GM19452 (cell line): ENCODE measurements at regions not wholly inside any gene's neighbourhood (a gene's known extent, or its start where the extent isn't known, plus 50 kb on each side); places are given as distances from the start of the nearest gene placed in this dataset.
"Not testable (repeated sequence)": the region's sequence is repeated elsewhere in the genome, so short reads cannot be mapped to it uniquely, and the experiment has no call there.

ENCODE experiments used
- ATAC-seq: cut with Tn5 transposase; IDR thresholded peaks from one replicate; pipeline ENCODE4 v1.9.1; 2021; ENCODE audit not compliant: unreplicated experiment

DNA sequence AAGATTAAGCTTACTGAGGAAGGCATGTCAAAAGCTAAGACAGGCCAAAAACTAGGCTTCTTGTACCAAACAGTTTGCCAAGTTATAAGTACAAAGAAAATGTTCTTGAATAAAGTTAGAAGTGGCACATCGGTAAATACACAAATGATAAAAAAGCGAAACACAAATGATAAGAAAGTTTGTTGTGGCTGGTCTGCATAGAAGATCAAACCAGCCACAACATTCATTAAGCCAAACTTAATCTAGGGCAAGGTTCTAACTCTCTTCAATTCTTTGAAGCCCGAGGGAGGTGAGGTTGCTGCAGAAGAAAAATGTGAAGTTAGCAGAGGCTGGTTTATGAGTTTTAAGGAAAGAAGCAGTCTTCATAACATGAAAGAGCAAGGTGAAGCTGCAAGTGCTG, 1119.6 kb upstream of the FLRT2 start:
- ATAC-seq: no peak

DNA sequence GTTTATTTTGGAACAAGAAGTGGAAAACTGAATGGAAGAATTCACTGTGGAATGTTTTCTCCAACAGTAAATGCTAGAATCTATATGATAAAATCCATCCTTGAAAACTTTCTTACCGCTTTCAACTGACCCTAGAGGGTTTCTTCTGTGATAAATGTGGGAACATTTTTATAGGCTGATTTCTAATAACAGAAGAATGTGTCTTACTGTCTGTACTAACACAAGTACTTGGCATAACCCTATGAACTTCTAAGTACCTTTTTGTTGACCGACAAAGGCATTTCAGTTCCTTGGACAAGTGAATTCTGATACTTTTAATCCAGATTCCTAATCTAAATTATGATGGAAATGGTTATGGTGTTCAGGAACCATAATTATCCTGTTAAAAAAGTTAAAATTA, 1109.7 kb upstream of the FLRT2 start:
- ATAC-seq: no peak

DNA sequence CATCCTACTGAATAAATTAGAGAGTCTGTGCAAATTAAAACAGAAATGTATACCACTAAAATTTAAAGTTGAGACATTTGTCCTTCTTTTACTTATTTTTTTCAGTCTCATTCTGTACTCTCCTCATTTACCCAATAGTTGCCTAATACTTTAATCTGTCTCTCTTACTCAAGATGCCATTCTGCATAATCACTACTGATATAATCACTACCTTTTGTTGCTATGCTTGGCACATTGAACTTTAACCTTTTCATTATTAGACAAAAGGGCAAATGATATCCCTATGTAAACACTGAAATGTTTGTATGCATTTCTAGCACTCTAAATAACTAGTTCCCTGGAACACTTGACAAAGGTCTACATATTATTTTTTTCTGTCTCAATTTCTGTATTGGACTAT, 1108.3 kb upstream of the FLRT2 start:
- no peak for ATAC-seq

DNA sequence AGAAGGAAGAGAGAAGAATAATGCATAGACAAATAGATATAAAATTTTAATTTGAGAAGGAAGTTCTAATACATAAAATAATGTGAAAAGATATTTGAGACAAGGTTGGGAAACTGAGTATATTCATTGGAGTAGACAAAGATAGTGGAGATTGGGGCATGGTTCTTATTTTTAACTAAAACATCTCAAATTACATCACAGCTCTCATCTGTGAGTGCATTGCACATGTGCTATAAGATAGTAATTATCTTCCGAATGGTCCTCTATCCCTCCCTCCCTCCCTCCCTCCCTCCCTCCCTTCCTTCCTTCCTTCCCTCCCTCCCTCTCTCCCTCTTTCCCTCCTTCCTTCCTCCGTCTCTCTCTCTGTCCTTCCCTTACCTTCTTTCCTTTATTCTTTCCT, 1104.0 kb upstream of the FLRT2 start:
- ATAC-seq: no peak

DNA sequence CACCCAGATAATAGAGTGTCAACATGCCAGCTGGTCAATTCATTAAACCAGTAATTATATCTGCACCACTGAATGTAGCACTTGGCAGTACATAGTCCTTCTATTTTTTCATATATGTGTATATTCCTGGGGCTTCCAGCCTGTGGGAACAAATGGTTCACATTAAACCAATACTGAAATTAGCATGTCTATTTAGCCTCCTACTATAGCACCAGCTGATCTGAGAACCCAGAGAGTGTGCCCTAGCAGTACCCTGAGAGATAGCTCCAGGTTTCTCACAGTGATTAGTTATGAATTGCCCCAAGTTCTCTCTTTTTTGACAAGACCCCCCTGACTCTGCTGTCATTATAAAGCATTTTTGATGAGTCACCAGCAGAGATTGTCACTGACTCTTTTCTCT, 1097.3 kb upstream of the FLRT2 start:
- no peak for ATAC-seq

DNA sequence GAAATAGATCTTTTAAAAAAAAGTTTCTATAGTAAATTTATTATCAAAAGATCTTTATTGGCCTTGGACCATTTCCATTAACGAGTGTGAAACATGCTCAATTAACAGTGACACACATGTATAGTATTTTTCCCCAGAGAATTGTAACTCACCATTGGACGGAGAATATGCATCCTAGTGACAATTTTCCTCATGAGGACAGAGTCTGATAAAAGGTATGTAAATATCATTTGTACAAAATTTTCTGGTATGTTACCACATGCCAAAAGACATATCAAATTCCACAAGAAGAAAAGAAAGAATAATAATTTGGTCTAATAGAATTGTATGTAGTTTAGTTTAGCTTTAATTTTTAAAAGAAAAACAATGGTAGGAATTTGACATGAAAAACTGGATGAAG, 1096.0 kb upstream of the FLRT2 start:
- ATAC-seq: no peak

DNA sequence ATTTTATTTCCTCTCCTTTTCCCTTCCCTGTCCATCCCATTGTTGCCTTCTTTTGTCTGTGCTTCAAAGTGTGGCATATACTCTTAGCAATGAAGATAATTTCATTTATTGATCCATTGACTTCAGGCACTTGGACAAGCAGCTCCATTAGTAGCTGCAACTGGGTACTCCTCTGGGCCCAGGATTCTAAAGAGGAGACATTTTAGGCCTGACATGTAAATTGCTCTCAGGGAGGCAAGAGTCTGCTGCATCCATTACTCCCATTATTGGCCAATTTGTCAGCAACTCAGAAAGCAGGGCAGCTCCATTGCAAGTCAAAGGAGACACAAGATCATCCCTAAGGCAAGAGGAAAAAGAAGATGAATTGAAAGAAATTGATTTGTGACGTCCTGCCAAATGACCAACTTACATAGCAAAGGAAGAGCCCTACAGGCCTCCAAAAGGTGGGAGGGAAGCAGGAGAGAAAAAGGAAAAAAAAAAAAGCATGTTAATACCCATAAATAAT, 1094.1 kb upstream of the FLRT2 start:
- no peak for ATAC-seq

DNA sequence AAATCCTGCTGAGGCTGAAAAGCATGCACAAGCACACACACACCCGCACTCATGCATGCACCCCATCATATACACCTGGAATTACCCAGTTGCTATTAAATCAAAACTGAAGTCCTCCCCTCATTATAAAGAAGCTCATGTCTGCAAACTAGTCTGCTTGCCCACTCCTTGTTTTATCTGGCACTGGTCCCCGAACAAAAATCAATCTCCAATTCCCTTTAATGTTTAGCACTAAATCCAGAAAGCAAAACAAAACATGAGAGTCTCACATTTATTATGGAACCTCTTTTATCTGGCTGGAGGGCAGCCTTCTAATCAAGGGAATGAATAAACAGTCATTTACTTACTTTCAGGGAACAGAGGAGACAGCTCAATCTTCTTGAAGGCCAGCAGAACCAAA, 1093.4 kb upstream of the FLRT2 start:
- ATAC-seq: no peak

DNA sequence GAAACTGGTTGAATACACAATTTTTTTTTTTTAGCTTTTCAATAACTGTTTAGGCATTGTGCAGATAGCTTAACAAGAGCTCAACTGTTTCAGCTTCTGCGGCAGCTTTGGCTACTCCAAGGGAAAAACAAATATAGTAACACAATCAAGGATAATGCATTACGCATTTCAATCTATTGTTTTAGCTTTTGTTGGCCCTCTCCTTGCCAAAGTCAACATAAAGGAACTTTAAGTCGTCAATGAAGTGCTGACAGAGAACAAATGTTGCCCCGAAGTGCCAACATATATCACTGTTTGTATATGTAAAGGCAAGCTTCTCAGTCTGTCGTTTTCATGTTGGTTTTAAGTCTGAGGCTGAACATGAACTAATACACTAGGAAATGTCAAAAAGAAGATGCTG, 1087.4 kb upstream of the FLRT2 start:
- no peak for ATAC-seq

DNA sequence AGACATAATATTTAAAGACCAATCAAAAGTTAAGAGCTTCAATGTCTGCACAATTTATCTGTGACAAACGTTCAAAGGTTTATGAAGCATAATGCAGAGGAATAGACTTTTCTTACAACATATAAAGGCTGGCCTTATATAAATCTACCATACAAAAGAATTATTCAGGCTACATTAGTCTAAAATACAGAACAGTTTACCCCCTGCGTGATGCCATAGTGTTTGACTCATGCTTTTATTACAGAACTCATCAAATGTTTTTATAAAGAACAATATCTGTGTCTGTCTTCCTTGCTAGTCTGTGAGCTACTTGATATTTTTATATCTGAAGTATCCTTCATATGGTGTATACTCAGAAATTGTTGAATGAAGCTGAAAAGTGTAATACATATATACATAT, 1084.5 kb upstream of the FLRT2 start:
- no peak for ATAC-seq

DNA sequence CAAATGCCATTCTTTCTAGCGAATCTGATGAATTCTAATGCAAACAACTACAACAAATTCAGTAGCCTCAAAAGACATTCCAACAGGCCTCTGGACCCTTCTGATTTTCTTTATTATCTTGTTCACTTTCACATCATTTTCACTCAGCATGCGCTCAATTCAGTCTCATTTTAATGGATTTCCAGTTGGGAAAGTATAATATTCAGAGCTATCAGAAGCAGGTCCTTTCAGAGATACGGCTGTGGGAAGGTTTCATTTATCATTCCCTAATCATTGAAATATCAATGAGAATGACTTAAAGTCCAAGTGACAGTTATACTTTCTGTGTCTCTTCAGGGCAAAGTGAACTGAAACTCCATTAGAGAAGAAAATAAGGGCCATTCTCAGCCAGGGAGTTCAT, 1083.7 kb upstream of the FLRT2 start:
- no peak for ATAC-seq

DNA sequence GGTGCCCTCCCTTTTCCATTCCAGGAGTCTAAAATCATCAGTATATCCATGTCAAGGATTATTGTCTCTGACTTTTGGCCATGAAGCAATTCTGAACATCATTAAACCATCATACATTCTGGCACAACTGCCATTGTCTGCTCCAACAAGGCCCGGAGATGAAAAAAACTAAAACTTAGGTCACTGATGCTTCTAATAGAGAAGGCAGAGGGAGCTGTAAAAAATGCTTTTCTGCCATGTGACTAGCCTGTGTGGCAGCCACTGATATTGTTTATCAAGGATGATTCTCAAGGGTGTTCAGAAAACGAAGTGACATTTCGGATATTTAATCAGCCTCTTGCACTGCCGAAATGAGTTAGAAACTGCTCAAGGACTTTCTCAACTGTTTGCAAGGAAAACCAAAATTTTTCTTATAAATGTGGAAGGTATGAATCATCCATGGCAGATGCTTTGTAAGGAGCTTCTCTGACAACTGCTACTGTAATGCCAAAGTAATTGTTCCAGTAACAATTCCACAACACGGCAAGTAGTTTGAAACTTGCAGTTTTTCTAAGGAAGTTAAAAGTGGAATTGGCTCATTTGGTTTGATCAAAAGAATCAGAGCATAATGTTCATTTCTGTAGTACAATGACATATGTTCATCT, 1076.5 kb upstream of the FLRT2 start:
- no peak for ATAC-seq

DNA sequence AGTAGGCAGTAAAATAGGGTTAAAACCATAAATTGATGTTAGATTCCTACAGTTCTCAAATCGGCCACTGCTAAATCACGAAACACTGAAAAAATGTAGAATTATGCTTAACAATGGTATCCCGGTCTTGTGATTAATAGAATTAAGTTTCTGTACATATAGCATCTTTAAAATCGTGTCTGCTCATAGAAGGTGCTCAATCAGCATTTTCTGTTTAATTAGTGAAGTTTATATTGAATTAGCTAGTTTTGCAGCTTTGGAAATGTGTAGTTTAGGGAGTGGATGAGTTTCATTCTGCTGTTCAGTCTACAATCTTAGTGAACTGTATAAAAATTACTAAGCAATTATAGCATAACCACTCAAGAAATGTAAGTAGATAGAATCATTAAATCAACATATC, 1075.8 kb upstream of the FLRT2 start:
- no peak for ATAC-seq

DNA sequence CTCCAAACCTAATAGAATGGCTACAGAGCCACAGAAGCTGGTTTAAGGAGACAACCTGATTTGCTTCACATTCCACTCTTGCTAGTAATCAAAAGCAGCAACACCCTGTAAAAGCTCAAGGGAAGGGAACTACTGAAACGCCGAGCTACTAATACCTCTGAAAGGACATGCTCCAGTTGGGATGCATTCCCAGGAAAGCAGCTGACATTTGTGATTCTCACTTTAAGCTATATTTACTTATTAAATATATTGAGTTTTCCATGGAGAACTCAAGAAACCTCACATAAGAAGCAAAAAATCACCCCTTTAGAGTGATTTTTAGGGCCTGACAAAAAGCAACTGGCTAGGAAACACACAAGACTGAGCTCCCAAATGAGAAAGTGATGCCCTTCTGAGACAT, 1073.0 kb upstream of the FLRT2 start:
- ATAC-seq: no peak

DNA sequence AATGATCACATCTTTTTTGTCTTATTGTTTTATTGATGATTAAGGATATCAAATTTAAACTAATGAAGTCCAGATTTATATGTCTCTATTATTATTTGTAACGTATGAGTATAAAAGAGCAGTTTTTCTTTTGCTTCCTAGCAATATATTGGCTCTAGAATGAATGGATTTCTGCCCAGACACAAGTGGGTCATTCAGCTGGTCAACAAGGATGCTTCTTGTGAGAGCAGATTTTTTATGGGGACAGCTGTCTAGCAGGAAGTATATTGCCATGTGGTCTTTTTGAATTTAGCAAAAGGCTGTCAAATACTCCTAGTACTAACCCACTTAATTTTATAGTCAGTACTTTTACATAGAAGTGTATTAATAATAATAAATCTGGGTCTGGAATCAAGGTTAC, 1071.1 kb upstream of the FLRT2 start:
- no peak for ATAC-seq

DNA sequence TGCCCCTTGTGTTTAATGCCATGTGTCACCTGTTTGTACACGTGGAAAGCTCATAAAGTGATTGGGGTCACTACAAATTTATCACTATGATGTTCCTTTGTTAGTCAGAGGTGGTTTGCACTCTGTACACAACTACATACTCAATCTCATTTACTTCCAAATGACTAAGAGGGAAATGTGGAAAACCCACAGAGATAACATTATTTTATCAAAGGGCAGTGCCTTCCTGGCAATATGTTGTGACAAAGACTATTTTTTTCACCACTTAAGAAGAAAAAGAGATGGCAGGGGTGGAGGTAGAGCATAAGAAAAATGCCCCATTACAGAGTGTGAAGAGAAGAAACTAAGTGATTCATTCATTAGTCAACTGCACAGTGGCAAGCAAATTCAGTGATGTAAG, 1064.1 kb upstream of the FLRT2 start:
- no peak for ATAC-seq

DNA sequence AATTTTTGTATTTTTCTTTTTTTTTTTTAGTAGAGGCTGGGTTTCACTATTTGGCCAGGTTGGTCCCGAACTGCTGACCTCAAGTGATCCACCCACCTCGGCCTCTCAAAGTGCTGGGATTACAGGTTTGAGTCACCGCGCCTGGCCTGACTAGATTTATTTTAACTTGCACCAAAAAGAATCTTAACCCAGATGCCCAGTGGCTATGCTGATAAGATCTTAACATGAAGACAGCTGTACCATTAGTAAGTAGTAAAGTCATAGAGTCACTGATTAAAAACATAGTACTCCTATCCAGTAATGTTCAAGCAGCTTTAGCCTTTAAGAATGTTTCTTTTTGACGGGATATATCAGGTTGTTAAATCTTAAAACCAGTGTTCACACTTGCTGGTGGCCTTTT, 1061.8 kb upstream of the FLRT2 start:
- no peak for ATAC-seq

DNA sequence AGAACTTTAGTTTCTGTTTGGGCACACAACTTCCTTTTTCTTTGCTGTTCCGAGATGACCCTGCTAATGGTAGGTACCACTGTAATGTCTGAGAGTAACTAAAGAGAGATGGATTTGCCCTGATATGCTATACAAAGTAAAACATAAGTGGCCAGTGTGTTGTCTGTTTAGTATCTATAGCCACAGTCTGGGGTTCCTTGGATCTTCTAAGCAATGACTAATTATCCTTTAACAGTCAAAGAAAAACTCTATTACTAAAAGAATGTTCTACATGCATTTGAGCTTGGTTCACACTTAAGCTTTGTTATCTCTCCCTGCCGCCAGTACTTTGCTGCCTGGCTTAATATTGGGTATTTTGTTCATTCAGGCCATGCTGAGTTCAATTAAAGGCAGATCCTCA, 1051.9 kb upstream of the FLRT2 start:
- no peak for ATAC-seq

DNA sequence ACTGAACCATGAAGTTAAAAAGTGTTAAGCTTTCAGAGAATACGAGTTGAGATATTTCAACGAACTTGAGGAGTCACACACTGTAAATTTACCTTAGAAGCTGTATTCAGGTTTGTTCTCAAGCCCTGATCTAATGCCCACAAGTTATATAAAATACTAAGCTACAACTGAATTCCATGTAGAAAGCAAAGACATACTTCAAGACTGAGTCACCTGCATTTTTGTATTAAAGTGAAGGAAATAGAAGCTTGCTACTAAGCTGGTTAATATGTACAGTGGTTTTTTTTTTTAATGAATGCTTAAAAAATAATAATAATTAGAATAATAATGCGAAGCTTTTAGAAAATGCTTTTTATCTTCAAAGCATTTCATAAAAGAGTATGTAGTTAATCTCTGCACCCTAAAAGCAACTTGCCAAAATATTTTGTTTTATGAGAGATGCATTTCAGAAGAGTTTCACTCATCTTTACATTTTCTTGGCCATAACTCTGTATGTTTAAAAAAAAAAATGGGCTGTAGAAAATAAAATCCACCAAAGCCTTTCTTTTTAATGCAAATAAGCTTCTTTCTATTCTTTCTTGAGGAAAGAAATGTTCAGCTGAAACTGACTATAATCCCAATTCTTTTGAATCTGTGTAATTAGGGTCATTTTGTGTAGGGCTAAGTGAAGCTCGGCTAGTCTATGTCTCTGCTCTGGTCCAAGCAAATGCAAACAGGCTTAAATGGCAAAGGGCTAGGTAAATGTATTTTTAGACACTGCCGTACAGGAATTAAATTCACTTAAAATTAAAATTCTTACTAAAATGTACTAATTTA, 1047.5 kb upstream of the FLRT2 start:
- ATAC-seq: no peak

DNA sequence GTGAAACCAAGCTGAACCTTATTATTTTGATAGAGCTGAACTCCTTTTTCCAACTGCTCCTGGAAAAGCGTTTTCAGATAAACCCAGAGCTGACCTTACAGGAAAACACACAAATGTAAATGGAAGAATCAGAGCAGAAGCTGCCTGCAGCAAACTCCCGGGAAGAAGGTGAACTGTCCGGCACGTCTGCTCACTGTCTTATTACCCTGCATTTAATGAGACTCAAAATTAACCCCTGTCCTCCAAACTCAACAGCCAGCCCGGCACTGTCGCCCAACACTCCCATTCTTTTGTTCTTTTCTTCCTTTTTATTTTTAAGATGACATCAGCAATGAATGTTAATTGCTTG, 1046.9 kb upstream of the FLRT2 start:
- no peak for ATAC-seq

DNA sequence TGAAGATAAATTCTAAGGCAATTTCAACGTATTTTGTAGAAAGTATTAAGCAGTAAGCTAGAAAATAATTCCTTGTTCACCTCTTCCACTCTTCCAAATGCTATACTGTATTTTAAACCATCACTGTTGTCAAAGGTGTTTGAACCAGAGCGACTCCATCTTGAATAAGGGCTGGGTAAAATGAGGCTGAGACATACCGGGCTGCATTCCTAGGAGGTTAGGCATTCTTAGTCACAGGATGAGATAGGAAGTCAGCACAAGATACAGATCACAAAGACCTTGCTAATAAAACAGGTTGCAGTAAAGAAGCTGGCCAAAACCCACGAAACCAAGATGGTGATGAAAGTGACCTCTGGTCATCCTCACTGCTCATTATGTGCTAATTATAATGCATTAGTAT, 1045.7 kb upstream of the FLRT2 start:
- not testable (repeated sequence) for ATAC-seq

DNA sequence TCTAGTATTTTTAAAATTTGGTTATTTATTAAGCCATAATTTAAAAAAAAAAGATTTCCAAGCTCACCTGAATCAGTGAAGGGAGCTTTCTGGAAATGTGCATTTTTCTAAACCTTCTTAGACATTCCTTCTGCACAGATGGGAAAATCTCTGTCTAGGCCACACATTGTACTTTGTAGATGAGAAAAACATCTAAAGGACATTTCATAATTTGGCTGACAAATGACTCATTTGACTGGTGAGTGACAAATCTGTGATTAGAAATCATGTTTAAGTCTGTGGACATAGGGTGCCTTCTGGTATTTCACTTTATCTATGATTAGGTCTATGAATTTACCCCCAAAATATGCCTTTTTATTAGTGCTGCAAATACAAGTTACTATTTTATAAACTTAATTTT, 1044.9 kb upstream of the FLRT2 start:
- no peak for ATAC-seq

DNA sequence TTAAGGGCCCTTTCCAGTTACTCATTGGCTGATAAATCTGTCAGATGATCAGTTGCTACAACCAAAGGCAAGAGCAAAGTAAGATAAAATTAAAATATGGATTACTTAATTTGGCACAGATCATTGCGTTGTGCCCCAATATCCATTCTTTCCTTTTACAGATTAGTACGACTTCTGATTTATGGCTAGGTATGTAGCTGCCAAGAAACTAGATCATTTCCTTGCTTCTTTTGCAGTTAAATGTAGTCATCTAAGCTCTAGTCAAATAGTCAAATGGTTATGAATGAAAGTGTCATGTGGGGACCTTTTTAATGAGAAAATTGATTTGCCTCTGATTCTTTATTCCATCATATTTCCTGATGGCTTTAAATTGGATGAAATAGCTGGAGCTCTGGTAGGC, 1039.9 kb upstream of the FLRT2 start:
- no peak for ATAC-seq
